GM18498 (cell line): ENCODE measurements at regions not wholly inside any gene's neighbourhood (a gene's known extent, or its start where the extent isn't known, plus 50 kb on each side); places are given as distances from the start of the nearest gene placed in this dataset.
"Not testable (repeated sequence)": the region's sequence is repeated elsewhere in the genome, so short reads cannot be mapped to it uniquely, and the experiment has no call there.

Experiments
- ATAC-seq: cut with Tn5 transposase; IDR thresholded peaks from one replicate; pipeline ENCODE4 v1.9.1; 2021; ENCODE audit warnings: mild to moderate bottlenecking, moderate library complexity; ENCODE audit not compliant: unreplicated experiment

- ATAC-seq, result no peak
These were observed 308.7 kb upstream of the BRINP1 start for GRCh38 chr9:119677811-119678505.

- no peak for ATAC-seq
These were observed 306.7 kb upstream of the BRINP1 start for GRCh38 chr9:119675951-119676350.

DNA sequence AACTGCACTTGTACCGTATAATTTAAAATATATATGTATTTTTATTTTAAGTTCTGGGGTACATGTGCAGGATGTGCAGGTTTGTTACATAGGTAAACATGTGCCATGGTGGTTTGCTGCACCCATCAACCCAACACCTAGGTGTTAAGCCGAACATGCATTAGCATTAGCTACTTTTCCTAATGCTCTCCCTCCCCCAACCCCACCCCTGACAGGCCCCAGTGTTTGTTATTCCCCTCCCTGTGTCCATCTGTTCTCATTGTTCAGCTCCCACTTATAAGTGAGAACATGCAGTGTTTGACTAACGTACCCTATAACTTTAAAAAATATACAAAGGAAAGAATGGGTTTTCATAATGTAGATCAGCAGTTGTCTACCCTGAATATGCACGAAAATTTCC is 303.5 kb upstream of the BRINP1 start:
- ATAC-seq, result not testable (repeated sequence)

DNA sequence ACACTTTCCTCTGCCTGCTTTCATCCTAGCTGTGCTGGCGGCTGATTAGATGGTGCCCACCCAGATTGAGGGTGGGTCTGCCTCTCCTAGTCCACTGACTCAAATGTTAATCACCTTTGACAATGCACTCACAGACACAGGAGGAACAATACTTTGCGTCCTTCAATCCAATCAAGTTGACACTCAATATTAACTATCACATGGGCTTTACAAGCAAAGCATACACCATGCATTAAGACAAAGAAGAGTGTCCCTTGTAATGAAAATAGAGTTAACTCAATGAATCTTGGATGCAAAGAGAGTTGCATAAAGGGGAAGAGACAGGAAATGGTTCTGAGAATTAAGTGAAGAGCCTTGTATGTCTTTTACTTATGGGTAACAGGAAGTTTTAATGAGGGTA is 298.7 kb upstream of the BRINP1 start:
- no peak for ATAC-seq

DNA sequence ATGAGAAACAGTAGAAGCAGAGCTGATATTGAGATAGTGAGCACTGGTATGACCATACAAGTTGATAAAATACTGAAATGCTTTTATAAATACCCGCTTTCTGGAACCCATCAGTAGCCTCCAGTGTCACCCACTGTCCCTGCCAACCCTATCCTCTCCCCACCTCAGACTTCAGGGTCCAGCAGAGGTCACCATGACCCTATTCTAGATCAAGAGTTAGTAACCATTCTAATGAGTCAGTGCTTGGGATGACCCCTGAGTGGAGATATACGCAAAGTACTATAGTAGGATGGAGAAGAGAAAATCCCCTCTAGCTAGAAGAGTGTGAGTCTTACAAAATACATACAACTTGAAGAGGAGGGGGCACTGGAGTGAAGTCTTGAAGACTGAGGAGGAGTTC is 297.9 kb upstream of the BRINP1 start:
- no peak for ATAC-seq

- no peak for ATAC-seq
These were observed 293.1 kb upstream of the BRINP1 start for GRCh38 chr9:119662329-119662728.

- ATAC-seq, result no peak
These were observed 283.7 kb upstream of the BRINP1 start for GRCh38 chr9:119652931-119653330.

GRCh38 chr9:119649205-119649604 is 280.0 kb upstream of the BRINP1 start:
- no peak for ATAC-seq

- ATAC-seq, result no peak
These were observed 270.2 kb upstream of the BRINP1 start for GRCh38 chr9:119639287-119639955.

DNA sequence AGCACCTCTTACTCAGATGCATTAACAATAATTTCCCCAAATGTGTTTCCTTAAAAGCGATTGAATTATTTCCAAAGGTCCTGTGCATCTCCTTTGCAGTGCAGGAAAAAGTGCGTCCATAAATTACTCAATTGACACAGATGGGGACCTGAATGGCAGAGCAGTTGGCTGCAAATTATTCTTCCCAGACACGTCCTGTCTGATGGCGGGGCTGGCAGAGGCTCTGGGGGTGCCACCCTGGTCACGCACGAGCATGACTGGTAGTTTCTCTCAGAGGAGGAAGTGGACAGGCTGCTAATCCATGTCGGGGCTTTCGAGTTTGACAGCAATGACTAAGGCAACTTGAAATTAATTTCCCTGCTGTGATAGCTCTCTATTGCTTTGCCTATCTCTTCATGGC is 264.8 kb upstream of the BRINP1 start:
- no peak for ATAC-seq

GRCh38 chr9:119611565-119611964 is 242.3 kb upstream of the BRINP1 start:
- no peak for ATAC-seq

- no peak for ATAC-seq
These were observed 240.2 kb upstream of the BRINP1 start for GRCh38 chr9:119609277-119609971.

GRCh38 chr9:119601632-119602031 is 232.4 kb upstream of the BRINP1 start:
- ATAC-seq, result no peak

- no peak for ATAC-seq
These were observed 228.3 kb upstream of the BRINP1 start for GRCh38 chr9:119597499-119597898.

GRCh38 chr9:119596703-119597102 is 227.5 kb upstream of the BRINP1 start:
- ATAC-seq, result no peak

DNA sequence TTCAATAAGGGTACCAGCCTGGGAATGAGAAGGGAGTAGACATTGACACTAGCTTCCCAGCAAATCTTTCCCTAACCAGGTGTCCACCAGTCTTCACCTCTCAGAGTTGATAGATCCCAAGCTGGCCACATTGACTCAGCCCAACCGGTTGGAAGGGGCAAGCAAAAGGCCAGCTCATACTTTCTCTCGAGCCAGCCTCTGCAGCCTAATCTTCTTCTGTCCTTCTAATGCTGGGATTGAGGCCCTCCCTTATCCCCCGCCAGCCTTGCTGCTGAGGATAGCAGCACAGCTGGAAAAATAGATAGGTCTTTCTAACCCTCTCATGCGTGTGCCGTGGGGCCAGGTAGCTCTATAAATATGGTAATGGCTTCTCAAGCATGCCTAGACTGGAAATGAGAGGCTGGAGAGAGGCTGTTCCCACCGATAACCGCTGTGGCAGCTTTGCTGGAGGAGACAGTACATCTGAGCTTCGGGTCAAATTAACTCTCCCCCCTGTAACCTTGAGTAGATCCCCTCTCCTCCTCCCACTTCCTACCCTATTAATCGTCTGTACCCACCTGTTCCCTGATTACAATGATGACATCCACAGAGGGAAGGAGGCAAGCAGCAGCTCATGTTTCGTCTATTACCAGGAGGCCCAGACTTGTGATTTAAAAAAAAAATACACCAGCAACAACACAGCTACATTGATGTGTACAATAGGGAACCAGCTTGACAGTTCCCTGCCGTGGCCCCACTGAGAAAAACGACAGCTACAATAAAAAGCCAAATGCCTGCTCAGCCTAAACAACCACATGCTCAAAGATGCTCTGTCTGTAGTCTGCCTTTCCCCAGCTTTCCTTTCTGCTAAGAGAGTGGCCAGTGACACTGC is 219.9 kb upstream of the BRINP1 start:
- ATAC-seq, result no peak

DNA sequence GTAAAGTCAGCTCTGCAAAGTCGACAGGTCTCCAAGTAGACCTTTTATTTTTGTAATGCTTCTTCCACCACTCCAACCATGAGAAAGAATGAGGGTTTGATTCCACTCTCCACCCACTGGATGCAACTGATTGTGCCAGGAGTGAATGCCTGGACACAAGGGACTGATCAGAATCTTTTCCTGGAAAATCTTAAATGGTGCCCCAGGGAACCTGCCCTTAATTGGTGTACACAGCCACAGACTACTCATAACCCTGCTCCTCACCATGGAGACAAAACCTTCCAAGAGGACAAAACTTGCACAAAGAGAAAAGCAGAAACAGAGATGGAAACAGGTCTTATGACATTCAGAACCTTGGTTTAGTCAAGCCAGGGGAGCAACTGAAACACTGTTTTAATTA is 208.6 kb upstream of the BRINP1 start:
- ATAC-seq, result no peak

- ATAC-seq, result no peak
These were observed 190.8 kb upstream of the BRINP1 start for GRCh38 chr9:119559986-119560385.

- no peak for ATAC-seq
These were observed 189.8 kb upstream of the BRINP1 start for GRCh38 chr9:119559056-119559455.

DNA sequence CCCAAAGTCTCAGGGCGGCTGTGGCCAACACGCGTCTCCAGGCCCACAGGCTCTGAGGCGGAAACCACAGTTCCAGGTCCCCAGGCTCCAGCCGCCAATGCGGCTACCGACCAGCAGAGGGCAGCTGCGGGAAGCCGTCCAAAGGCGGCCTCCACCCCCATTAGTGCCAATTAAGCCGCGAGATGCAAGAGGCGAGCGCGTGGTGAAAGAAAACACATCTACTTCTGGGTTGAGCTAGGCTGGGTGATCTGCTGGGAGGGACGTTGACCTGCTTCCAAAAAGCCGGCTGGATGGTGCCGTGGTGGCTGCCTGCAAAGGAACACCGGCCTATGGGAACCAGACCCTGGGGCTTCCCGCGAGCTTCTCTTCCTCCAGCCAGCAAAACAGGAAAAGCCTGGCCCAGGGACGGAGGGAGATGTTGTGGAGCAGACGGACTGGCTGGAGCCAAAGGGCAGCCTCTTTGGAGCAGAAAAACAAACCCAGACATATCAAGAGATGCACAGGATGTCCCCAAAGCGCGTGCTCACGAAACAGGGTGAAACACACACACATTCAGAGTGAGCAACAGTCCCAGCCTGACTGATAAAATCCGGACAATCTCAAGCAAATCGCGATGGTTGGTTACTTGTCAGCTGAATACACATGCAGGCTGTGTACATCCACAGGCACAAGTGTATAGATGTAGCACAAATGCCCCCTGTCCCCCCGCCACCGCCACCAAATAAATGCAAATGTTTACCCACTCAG is 187.1 kb upstream of the BRINP1 start:
- peak; percentile 99 for ATAC-seq
